OCI-LY7 (cell line): ENCODE measurements at regions not wholly inside any gene's neighbourhood (a gene's known extent, or its start where the extent isn't known, plus 50 kb on each side); places are given as distances from the start of the nearest gene placed in this dataset.

Experiments
- BruUV-seq: library from RNA; stranded (reverse); fragments of 400-500 nt; replicated peaks from 2 replicates; lab custom pipeline; 2021; lab: Mats Ljungman, UMichigan
- CTCF ChIA-PET: fragments of 300-600 bp; sonication (Branson Sonifier 250); formaldehyde crosslinking; loops from one replicate; lab custom pipeline; 2022; ENCODE audit warnings: antibody characterized with exemption; ENCODE audit not compliant: unreplicated experiment; lab: Charles Lee
- POLR2A ChIA-PET: fragments of 300-600 bp; sonication (Branson Sonifier 250); formaldehyde crosslinking; loops from one replicate; lab custom pipeline; 2022; ENCODE audit warnings: antibody characterized with exemption; lab: Charles Lee
- DNase-seq: peaks from one replicate; pipeline ENCODE4 v3.0.0-alpha.2; 2015; ENCODE audit warnings: low spot score
- H2AFZ ChIP-seq: fragments of 200-600 bp; sonication (generic), shearing (Covaris generic); 2 replicates; pipeline ENCODE4 v1.6.1; 2014; ENCODE audit warnings: mild to moderate bottlenecking, antibody characterized with exemption, low read length, moderate library complexity
- H3K27ac ChIP-seq: fragments of 200-600 bp; sonication (generic); 2 replicates; pipeline ENCODE4 v1.5.1; 2014; ENCODE audit warnings: mixed run types, low read depth, mild to moderate bottlenecking, moderate library complexity, low read length, inconsistent platforms; ENCODE audit not compliant: poor library complexity, severe bottlenecking
- H3K36me3 ChIP-seq: fragments of 200-600 bp; sonication (generic); 2 replicates; pipeline ENCODE4 v1.6.1; 2014; ENCODE audit warnings: mild to moderate bottlenecking, antibody characterized with exemption, low read length, moderate library complexity, mixed read lengths; ENCODE audit not compliant: insufficient read depth
- H3K4me1 ChIP-seq: fragments of 200-600 bp; sonication (generic); 2 replicates; pipeline ENCODE4 v1.5.1; 2014; ENCODE audit warnings: mild to moderate bottlenecking, low read length; ENCODE audit not compliant: insufficient read depth, poor library complexity, severe bottlenecking
- H3K4me2 ChIP-seq: fragments of 200-600 bp; sonication (generic); 2 replicates; pipeline ENCODE4 v1.6.1; 2014; ENCODE audit warnings: mild to moderate bottlenecking, low read length
- H3K4me3 ChIP-seq: fragments of 200-600 bp; sonication (generic); 2 replicates; pipeline ENCODE4 v1.5.1; 2014; ENCODE audit warnings: mild to moderate bottlenecking, low read depth, low read length; ENCODE audit not compliant: poor library complexity, severe bottlenecking
- H3K79me2 ChIP-seq: fragments of 200-600 bp; sonication (generic); 2 replicates; pipeline ENCODE4 v1.6.1; 2016; ENCODE audit warnings: low read depth, mild to moderate bottlenecking, low read length, moderate library complexity, mixed read lengths; ENCODE audit not compliant: insufficient read depth
- H3K9me2 ChIP-seq: fragments of 200-600 bp; sonication (generic); 2 replicates; pipeline ENCODE4 v1.6.1; 2016; ENCODE audit warnings: mild to moderate bottlenecking, low read length, mixed read lengths; ENCODE audit not compliant: insufficient read depth
- H3K9me3 ChIP-seq: fragments of 200-600 bp; sonication (generic); 2 replicates; pipeline ENCODE4 v1.6.1; 2014; ENCODE audit warnings: mild to moderate bottlenecking, mixed run types, low read length, mixed read lengths
- H4K20me1 ChIP-seq: fragments of 200-600 bp; sonication (generic); 2 replicates; pipeline ENCODE4 v1.6.1; 2014; ENCODE audit warnings: mild to moderate bottlenecking, antibody characterized with exemption, low read length, moderate library complexity, mixed read lengths; ENCODE audit not compliant: insufficient read depth
- CTCF ChIP-seq: fragments of 200-600 bp; sonication (generic); conservative IDR thresholded peaks from 2 replicates; pipeline ENCODE4 v1.5.1; 2014; ENCODE audit warnings: mild to moderate bottlenecking, antibody characterized with exemption, low read length, moderate library complexity, mixed read lengths
- EZH2phosphoT487 ChIP-seq: fragments of 200-600 bp; sonication (generic); IDR thresholded peaks from 2 replicates; pipeline ENCODE4 v1.6.1; 2018; ENCODE audit warnings: low read depth, borderline replicate concordance, mild to moderate bottlenecking, mixed run types, antibody characterized with exemption, low read length, moderate library complexity, mixed read lengths
- intact Hi-C: fragments of 100-400 bp; cut with micrococcal nuclease; formaldehyde crosslinking; loops from one replicate; pipeline ENCODE4 v1.10.0; 2022; ENCODE audit not compliant: unreplicated experiment

DNA sequence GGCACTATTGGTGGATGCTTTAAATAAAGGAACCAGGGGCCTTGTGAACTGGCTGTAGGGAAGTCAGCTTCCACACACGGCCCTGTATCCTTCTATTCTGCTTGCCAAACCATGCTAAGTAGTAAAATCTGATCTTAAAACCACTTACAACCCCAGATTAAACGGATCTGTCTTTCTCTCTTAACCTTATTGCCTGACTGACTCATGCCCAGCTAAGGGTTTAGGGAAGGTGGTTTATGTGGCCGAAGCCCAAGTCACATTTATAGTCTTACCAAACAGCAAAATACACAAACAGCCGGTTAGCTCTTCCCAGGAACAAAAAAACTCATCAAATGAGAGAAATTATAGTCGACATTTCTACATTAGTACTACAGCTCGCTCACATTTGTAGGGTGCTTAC lies 988.4 kb upstream of the TENM3 start:
- no peak for DNase-seq
- Histone ChIP-seq H4K20me1 (no peaks in the 10 kb centered on the region), H3K36me3 (no peaks in the 10 kb centered on the region), H3K9me3 (no peaks in the 10 kb centered on the region), H3K27ac (no peak overlapping the region), H3K9me2 (no peaks in the 10 kb centered on the region), H2AFZ (no peak overlapping the region), H3K4me2 (no peak overlapping the region), H3K4me3 (no peak overlapping the region), H3K79me2 (no peaks in the 10 kb centered on the region), H3K4me1 (no peaks in the 10 kb centered on the region)
- no peak for TF ChIP-seq CTCF
- no peak for TF ChIP-seq EZH2phosphoT487
- intact Hi-C loops = no loop called here
- POLR2A ChIA-PET = interaction anchor here (0.6 kb wide), 1 partner anchor 292 kb away, joined by 3 read pairs; no protein-coding TSS in a partner anchor
- BruUV-seq = no TSS peak
- CTCF ChIA-PET = no interaction called here

DNA sequence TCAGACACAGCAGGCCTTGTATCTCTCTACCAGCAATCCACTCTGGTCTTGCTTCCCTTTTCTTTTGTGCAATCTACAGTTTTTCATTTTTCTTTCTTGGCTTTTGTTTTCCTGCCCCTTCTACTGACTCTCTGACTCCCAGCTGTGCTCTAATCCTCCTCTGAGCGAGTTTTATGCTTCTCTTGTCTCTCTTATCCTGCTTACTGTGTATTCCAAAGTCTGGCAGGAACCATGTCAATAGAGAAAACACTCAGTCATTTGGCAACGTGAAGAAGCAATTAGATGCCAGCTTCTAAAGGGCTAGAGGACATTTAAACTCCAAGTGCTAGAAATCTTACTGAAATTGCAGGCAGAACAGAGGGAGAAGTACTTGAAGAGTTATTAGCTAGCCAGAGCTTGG lies 984.6 kb upstream of the TENM3 start:
- no peak for DNase-seq
- BruUV-seq = no TSS peak
- H2AFZ ChIP-seq = no peak overlapping the region
- H3K4me3 ChIP-seq = no peak overlapping the region
- no peaks in the 10 kb centered on the region for H3K4me1 ChIP-seq
- no peaks in the 10 kb centered on the region for H3K9me2 ChIP-seq
- ChIA-PET CTCF (no interaction called here), POLR2A (interaction anchor here (0.7 kb wide), 1 partner anchor 99 kb away, joined by 3 read pairs; no protein-coding TSS in a partner anchor)
- no peak overlapping the region for H3K27ac ChIP-seq
- H3K79me2 ChIP-seq = no peaks in the 10 kb centered on the region
- H3K36me3 ChIP-seq = no peaks in the 10 kb centered on the region
- no peaks in the 10 kb centered on the region for H4K20me1 ChIP-seq
- no peak for TF ChIP-seq EZH2phosphoT487
- no peak for TF ChIP-seq CTCF
- H3K4me2 ChIP-seq = no peak overlapping the region
- intact Hi-C loops = no loop called here
- H3K9me3 ChIP-seq = no peaks in the 10 kb centered on the region

DNA sequence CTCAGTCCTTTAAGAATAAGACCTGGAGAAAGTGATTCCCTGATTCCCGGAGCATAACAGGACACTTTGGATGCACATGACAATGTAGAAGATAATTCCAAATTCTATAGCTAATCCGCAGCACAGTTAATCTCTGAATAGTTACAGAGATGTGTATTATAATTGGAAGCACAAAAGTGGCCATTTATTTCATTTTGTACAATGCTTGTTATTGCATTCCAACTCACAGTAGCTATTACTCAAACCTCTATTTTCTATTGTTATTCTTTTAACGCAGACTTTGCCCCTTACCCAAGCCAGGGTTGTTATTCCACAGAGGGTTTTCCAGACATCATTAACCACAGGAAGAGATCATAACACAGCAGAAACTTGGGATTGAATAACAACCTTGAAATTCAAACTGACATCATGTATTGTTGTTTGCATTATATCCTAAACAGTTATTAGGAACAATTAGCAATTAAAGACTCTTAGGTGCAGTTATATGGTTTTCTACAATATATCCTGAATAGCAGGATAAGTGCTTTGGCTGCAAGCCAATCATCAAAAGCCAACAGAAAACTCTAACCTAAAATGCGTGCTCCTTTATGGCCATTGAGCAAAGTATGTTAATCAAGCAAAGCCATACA lies 984.0 kb upstream of the TENM3 start:
- Histone ChIP-seq H4K20me1 (no peaks in the 10 kb centered on the region), H2AFZ (no peak overlapping the region), H3K9me2 (no peaks in the 10 kb centered on the region), H3K27ac (no peak overlapping the region), H3K4me1 (no peaks in the 10 kb centered on the region), H3K4me2 (no peak overlapping the region), H3K36me3 (no peaks in the 10 kb centered on the region), H3K9me3 (no peaks in the 10 kb centered on the region), H3K79me2 (no peaks in the 10 kb centered on the region), H3K4me3 (no peak overlapping the region)
- TF ChIP-seq EZH2phosphoT487 = no peak
- TF ChIP-seq CTCF = no peak
- intact Hi-C loops = no loop called here
- CTCF ChIA-PET = no interaction called here
- no peak for DNase-seq
- POLR2A ChIA-PET = interaction anchor here (0.7 kb wide), 1 partner anchor 98 kb away, joined by 3 read pairs; no protein-coding TSS in a partner anchor
- no TSS peak for BruUV-seq
